HL-60 (cell line): ENCODE measurements at regions not wholly inside any gene's neighbourhood (a gene's known extent, or its start where the extent isn't known, plus 50 kb on each side); places are given as distances from the start of the nearest gene placed in this dataset.

Experiments
- CTCF ChIP-seq: IDR thresholded peaks from one replicate; pipeline ENCODE4 v1.5.1; 2011; ENCODE audit warnings: low read length, control low read depth, inconsistent platforms; ENCODE audit not compliant: insufficient read depth
- GABPA ChIP-seq: IDR thresholded peaks from 2 replicates; pipeline ENCODE4 v1.6.1; 2012; ENCODE audit warnings: low read depth
- POLR2AphosphoS5 ChIP-seq: IDR thresholded peaks from 2 replicates; pipeline ENCODE4 v1.6.1; 2012; ENCODE audit warnings: low read depth
- REST ChIP-seq: IDR thresholded peaks from 2 replicates; pipeline ENCODE4 v1.6.1; 2012; ENCODE audit warnings: low read depth; ENCODE audit not compliant: insufficient replicate concordance
- SPI1 ChIP-seq: IDR thresholded peaks from 2 replicates; pipeline ENCODE4 v1.6.1; 2012; ENCODE audit warnings: low read depth, mild to moderate bottlenecking, borderline replicate concordance

- TF ChIP-seq POLR2AphosphoS5 (no peak), CTCF (no peak), REST (no peak), GABPA (no peak), SPI1 (no peak)
Measured at GRCh38 chr13:110028838-110029621, 242.6 kb upstream of the IRS2 start.
